ENCODE measurements at regions not wholly inside any gene's neighbourhood (a gene's known extent, or its start where the extent isn't known, plus 50 kb on each side); places are given as distances from the start of the nearest gene placed in this dataset.

GRCh38 chrX:131816551-131817136 lies 206.5 kb upstream of the STK26 start:
- no TSS peak for BruUV-seq (replicated peaks)
- intact Hi-C loops (cut with micrococcal nuclease; ENCODE audit: unreplicated experiment), result no loop called here
- Histone ChIP-seq H3F3A (ENCODE audit: insufficient read depth, low read depth) (no peaks in the 10 kb centered on the region), H3K4me1 (replicated peaks; ENCODE audit: insufficient read depth) (no peaks in the 10 kb centered on the region), H3K36me3 (ENCODE audit: low read depth) (peaks cover 21% of the 10 kb centered on the region), H3K4me2 (no peak overlapping the region), H3K27me3 (ENCODE audit: insufficient read depth, low read depth) (no peaks in the 10 kb centered on the region), H3K9me2 (ENCODE audit: insufficient read depth) (no peaks in the 10 kb centered on the region), H3K4me3 (no peak overlapping the region), H3K9me3 (ENCODE audit: insufficient read depth, low read depth) (no peaks in the 10 kb centered on the region), H4K20me1 (ENCODE audit: insufficient read depth) (no peaks in the 10 kb centered on the region), H3K79me2 (ENCODE audit: low read depth) (no peaks in the 10 kb centered on the region), H3K27ac (no peak overlapping the region), H2AFZ (no peak overlapping the region)
- TF ChIP-seq EZH2 (IDR thresholded peaks at IDR 0.05; ENCODE audit: low read depth), result no peak
- TF ChIP-seq CTCF (conservative IDR thresholded peaks at IDR 0.05), result no peak
- DNase-seq, result peak in 1 of 2 experiments; percentile 23
- ChIA-PET CTCF (no interaction called here), POLR2A (ENCODE audit: unreplicated experiment) (interaction anchor here (0.6 kb wide), 1 partner anchor 334 kb away, joined by 4 read pairs; no protein-coding TSS in a partner anchor)

GRCh38 chrX:131818297-131818936 lies 204.7 kb upstream of the STK26 start:
- BruUV-seq (replicated peaks), result no TSS peak
- peaks cover 24% of the 10 kb centered on the region for H3K36me3 ChIP-seq (ENCODE audit: low read depth)
- H3K9me2 ChIP-seq (ENCODE audit: insufficient read depth), result no peaks in the 10 kb centered on the region
- no peaks in the 10 kb centered on the region for H4K20me1 ChIP-seq (ENCODE audit: insufficient read depth)
- ChIA-PET CTCF (no interaction called here), POLR2A (ENCODE audit: unreplicated experiment) (no interaction called here)
- H3K9me3 ChIP-seq (ENCODE audit: insufficient read depth, low read depth), result no peaks in the 10 kb centered on the region
- H3K27me3 ChIP-seq (ENCODE audit: insufficient read depth, low read depth), result no peaks in the 10 kb centered on the region
- no peak for TF ChIP-seq CTCF (conservative IDR thresholded peaks at IDR 0.05)
- TF ChIP-seq EZH2 (IDR thresholded peaks at IDR 0.05; ENCODE audit: low read depth), result no peak
- H3K4me2 ChIP-seq, result no peak overlapping the region
- intact Hi-C loops (cut with micrococcal nuclease; ENCODE audit: unreplicated experiment), result no loop called here
- no peak for DNase-seq
- no peak overlapping the region for H2AFZ ChIP-seq
- H3K79me2 ChIP-seq (ENCODE audit: low read depth), result 0 out of 2 replicates have a peak, but pooled peaks cover 4% of the 10 kb centered on the region
- no peaks in the 10 kb centered on the region for H3F3A ChIP-seq (ENCODE audit: insufficient read depth, low read depth)
- no peak overlapping the region for H3K4me3 ChIP-seq
- no peaks in the 10 kb centered on the region for H3K4me1 ChIP-seq (replicated peaks; ENCODE audit: insufficient read depth)
- H3K27ac ChIP-seq, result no peak overlapping the region

GRCh38 chrX:131821945-131822622 lies 201.0 kb upstream of the STK26 start:
- Histone ChIP-seq H3K4me3 (no peak overlapping the region), H3K9me2 (ENCODE audit: insufficient read depth) (no peaks in the 10 kb centered on the region), H3K9me3 (ENCODE audit: insufficient read depth, low read depth) (no peaks in the 10 kb centered on the region), H3K27me3 (ENCODE audit: insufficient read depth, low read depth) (no peaks in the 10 kb centered on the region), H2AFZ (no peak overlapping the region), H3K4me1 (replicated peaks; ENCODE audit: insufficient read depth) (peaks cover under 1% of the 10 kb centered on the region; the same call in 1 of the 2 replicates), H3K36me3 (ENCODE audit: low read depth) (peaks cover 37% of the 10 kb centered on the region), H3K27ac (no peak overlapping the region), H3F3A (ENCODE audit: insufficient read depth, low read depth) (no peaks in the 10 kb centered on the region), H4K20me1 (ENCODE audit: insufficient read depth) (no peaks in the 10 kb centered on the region), H3K4me2 (no peak overlapping the region), H3K79me2 (ENCODE audit: low read depth) (peaks cover 29% of the 10 kb centered on the region)
- intact Hi-C loops (cut with micrococcal nuclease; ENCODE audit: unreplicated experiment), result no loop called here
- POLR2A ChIA-PET (ENCODE audit: unreplicated experiment), result no interaction called here
- no TSS peak for BruUV-seq (replicated peaks)
- CTCF ChIA-PET, result no interaction called here
- TF ChIP-seq EZH2 (IDR thresholded peaks at IDR 0.05; ENCODE audit: low read depth) (no peak), CTCF (conservative IDR thresholded peaks at IDR 0.05) (no peak)
- DNase-seq, result no peak

Measured in PC-9 (cell line).